GM18951 (cell line): ENCODE measurements at regions not wholly inside any gene's neighbourhood (a gene's known extent, or its start where the extent isn't known, plus 50 kb on each side); places are given as distances from the start of the nearest gene placed in this dataset.
"Not testable (repeated sequence)": the region's sequence is repeated elsewhere in the genome, so short reads cannot be mapped to it uniquely, and the experiment has no call there.

Experiments used
- POLR2A ChIP-seq: IDR thresholded peaks from 4 replicates; pipeline ENCODE4 v1.6.1; 2011; ENCODE audit warnings: mild to moderate bottlenecking; ENCODE audit not compliant: insufficient read length, insufficient read depth; ENCODE audit errors: extremely low read depth
- in situ Hi-C: fragments of 300-500 bp; cut with MboI; formaldehyde crosslinking; loops from one replicate; pipeline ENCODE4 v1.12.0; 2022; ENCODE audit warnings: low sequenced_read_pairs, mixed read lengths, inconsistent platforms; ENCODE audit not compliant: unreplicated experiment

- in situ Hi-C loops: no loop called here
- no peak for TF ChIP-seq POLR2A
Observed at GRCh38 chr11:81857386-81857785, 876.3 kb downstream of the FAM181B start.

DNA sequence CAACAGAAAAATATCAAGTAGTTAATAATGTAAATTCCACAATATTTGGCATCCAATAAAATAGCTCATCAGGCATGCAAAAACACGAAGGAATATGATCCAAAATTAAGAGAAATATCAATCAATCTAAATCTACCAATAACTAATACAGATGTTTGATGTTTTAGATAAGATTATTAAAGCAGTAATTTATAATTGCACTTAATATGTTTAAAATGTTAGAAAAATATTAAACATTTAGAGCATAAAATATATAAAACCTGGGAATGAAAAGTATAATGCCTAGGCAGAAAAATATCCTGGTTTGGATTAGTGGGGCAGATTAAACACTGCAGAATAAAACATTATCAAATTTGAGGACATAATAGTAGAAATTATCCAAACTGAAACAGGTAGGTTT is 879.9 kb downstream of the FAM181B start:
- in situ Hi-C loops: no loop called here

DNA sequence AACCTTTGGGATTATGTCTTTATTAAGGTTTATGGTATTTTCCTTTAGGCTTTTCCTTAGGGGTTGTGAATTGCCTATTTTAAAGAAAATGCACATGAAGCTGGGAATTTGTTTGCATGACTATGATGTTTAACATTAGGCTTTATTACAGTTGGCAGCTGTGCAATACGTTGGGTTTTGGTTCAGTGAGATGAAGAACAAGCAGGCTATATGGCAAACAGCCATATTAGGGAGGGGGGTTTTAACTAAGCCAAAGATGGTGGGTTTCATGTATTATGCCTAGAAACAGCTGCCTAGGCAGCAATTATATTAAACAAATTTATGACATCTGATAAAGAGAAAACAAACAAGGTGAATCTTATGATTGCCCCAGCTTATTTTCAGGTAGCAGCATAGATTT is 880.8 kb downstream of the FAM181B start:
- in situ Hi-C loops: no loop called here
- TF ChIP-seq POLR2A: no peak

More for the DNA sequence above, 879.9 kb downstream of the FAM181B start:
- no peak for TF ChIP-seq POLR2A

GRCh38 chr11:81840380-81840779 is 893.3 kb downstream of the FAM181B start:
- no peak for TF ChIP-seq POLR2A
- in situ Hi-C loops: no loop called here

DNA sequence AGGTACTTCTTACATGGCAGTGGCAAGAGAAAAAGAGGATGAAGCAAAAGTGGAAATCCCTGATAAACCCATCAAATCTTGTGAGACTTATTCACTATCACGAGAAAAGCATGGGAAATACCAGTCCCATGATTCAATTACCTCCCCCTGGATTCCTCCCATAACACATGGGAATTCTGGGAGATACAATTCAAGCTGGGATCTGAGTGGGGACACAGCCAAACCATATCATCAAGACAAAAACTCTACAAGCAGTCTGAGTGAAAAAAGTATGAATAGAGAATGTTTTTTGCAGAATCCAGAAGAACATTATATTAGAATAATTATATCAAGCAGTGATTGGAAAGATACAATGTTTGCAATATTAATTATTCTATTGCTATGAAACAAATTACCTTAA is 893.7 kb downstream of the FAM181B start:
- no peak for TF ChIP-seq POLR2A
- in situ Hi-C loops: no loop called here

GRCh38 chr11:81839016-81839415 is 894.6 kb downstream of the FAM181B start:
- no peak for TF ChIP-seq POLR2A

GRCh38 chr11:81829976-81830375 is 903.7 kb downstream of the FAM181B start:
- no peak for TF ChIP-seq POLR2A
- in situ Hi-C loops: no loop called here

More at GRCh38 chr11:81839016-81839415, 894.6 kb downstream of the FAM181B start:
- in situ Hi-C loops: no loop called here

DNA sequence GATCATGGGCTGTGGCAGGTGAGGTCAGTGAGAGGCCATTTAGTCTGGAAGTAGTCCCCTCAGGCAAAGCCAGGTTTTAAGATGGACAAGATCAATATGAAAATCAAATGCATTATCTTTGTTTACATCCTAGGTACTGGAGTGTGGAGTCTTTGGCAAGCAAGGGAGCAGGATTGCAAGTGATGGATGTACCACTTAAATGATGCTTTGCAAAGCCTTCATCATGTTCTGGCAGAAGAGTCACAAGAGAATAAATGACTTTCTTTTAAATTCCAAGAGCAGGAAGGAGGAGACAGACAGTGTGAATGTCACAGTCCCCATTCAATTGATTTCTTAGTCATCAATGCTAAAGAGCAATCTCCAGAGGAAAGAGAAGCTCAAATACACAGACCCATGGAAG is 908.3 kb downstream of the FAM181B start:
- in situ Hi-C loops: no loop called here
- no peak for TF ChIP-seq POLR2A

DNA sequence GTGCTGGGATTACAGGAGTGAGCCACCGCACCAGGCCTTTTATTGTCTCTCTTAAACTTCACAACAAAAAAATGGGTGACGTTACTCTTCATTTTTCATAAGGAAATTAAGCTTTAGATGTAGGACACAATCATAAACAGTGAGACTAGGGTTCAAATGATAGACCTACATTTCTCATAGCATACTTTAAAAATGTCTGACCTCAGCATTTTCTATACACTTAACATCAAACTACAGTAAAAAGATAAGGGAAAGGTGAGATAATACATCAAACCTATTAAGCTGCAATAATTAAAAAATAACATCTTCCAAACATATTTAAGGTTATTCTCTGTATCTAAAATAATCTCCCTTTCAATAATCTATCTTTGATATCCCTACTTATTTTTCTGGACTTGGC is 914.2 kb downstream of the FAM181B start:
- in situ Hi-C loops: no loop called here
- TF ChIP-seq POLR2A: no peak

- in situ Hi-C loops: no loop called here
- TF ChIP-seq POLR2A: no peak
Observed at GRCh38 chr11:81804858-81805257, 928.8 kb downstream of the FAM181B start.

GRCh38 chr11:81802591-81802990 is 931.1 kb downstream of the FAM181B start:
- in situ Hi-C loops: no loop called here

GRCh38 chr11:81792416-81792815 is 941.2 kb downstream of the FAM181B start:
- in situ Hi-C loops: no loop called here
- TF ChIP-seq POLR2A: no peak

More at GRCh38 chr11:81802591-81802990, 931.1 kb downstream of the FAM181B start:
- TF ChIP-seq POLR2A: no peak

DNA sequence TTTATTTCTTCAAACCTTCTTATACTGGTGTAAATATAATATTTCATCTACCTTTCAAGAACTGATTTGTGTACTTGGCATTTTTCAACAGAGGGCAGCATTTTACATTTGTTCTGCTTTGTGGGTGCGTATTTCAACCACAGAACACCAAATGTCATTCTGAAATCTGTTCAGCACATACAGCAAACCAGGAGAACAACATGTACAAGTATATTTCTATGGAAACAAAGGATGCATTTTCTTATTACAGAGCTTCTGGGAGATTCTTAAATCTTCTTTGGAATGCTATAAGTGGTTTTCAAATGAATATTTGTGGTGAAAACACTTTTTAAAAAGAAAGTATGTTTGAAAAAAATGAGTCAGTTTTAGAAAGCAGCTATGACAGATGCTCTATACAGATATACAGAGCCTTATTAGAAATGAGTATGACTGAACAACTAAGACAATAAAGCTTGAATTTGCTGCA is 946.0 kb downstream of the FAM181B start:
- no peak for TF ChIP-seq POLR2A
- in situ Hi-C loops: no loop called here

DNA sequence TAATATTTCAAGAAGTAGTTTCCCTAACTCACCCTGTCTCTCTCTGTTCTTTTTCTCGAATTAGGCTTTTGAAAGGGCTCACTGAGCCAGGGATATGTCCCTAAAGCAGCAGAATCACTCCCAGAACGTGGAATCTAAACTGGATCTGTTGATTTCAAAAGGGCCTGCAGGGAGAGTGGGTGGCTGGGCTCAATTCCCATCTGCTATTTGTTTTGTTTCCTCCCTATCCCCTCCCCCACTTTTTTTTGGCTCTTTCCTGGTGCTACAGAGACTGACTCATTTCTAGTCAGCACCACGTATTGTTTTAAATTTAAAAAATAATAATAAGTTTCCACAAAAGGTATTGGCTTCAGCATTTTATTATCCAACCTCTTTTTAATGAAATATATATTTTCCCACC is 961.5 kb downstream of the FAM181B start:
- in situ Hi-C loops: no loop called here
- no peak for TF ChIP-seq POLR2A

GRCh38 chr11:81769906-81770305 is 963.8 kb downstream of the FAM181B start:
- in situ Hi-C loops: not testable (repeated sequence)
